Prostate gland (tissue), 2 donors: ENCODE measurements at regions not wholly inside any gene's neighbourhood (a gene's known extent, or its start where the extent isn't known, plus 50 kb on each side); places are given as distances from the start of the nearest gene placed in this dataset.

Source experiments
- POLR2A ChIP-seq: fragments of 450-650 bp; IDR thresholded peaks from one replicate; pipeline ENCODE4 v1.6.1; 2016; ENCODE audit warnings: antibody characterized with exemption, mild to moderate bottlenecking
- POLR2AphosphoS5 ChIP-seq: sonication (generic); formaldehyde crosslinking; IDR thresholded peaks from one replicate; pipeline ENCODE4 v1.6.1; 2017; ENCODE audit warnings: antibody characterized with exemption
- TF ChIP-seq, protein P1 (sequence below), 4 experiments: fragments of 200-600 bp in 2 of 4; fragments of 450-650 bp in 2 of 4; sonication (generic) in 2 of 4; IDR thresholded peaks; 1 replicate in 3 of 4; 2 replicates in 1 of 4; pipeline ENCODE4 v1.5.1; 2016 to 2019; ENCODE audit warnings: antibody characterized with exemption in 4 of 4, mild to moderate bottlenecking in 2 of 4, moderate library complexity in 2 of 4

DNA sequence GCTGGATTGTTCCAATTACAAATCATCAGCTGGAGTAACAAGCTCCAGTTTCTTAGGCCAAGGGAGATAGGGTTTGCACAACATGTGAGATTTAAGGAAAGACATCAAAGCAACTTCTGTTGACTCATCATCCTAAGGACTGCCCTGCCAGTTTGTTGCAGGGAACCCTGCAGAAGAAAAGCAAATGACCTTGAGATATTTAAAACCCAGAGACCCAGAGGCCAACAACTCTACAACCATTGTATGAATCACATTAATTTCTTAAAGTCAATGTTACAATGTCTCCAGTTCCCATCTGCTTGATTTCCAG lies 491.8 kb upstream of the ACVR2A start:
- TF ChIP-seq, protein P1, sequence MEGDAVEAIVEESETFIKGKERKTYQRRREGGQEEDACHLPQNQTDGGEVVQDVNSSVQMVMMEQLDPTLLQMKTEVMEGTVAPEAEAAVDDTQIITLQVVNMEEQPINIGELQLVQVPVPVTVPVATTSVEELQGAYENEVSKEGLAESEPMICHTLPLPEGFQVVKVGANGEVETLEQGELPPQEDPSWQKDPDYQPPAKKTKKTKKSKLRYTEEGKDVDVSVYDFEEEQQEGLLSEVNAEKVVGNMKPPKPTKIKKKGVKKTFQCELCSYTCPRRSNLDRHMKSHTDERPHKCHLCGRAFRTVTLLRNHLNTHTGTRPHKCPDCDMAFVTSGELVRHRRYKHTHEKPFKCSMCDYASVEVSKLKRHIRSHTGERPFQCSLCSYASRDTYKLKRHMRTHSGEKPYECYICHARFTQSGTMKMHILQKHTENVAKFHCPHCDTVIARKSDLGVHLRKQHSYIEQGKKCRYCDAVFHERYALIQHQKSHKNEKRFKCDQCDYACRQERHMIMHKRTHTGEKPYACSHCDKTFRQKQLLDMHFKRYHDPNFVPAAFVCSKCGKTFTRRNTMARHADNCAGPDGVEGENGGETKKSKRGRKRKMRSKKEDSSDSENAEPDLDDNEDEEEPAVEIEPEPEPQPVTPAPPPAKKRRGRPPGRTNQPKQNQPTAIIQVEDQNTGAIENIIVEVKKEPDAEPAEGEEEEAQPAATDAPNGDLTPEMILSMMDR (IDR thresholded peaks at IDR 0.05): no peak
- TF ChIP-seq POLR2A (no peak), POLR2AphosphoS5 (no peak)
